Keratinocyte (primary cell): ENCODE measurements at regions not wholly inside any gene's neighbourhood (a gene's known extent, or its start where the extent isn't known, plus 50 kb on each side); places are given as distances from the start of the nearest gene placed in this dataset.

Source experiments
- DNase-seq: peaks from one replicate; pipeline ENCODE4 v3.0.0-alpha.2; 2011; ENCODE audit warnings: low read depth, missing footprints, low spot score
- FAIRE-seq: peaks from 2 replicates; lab custom pipeline; 2011; peaks lifted over from hg19 to GRCh38; lab: Jason Lieb, UNC
- H2AFZ ChIP-seq: 2 replicates; pipeline ENCODE4 v1.6.0; 2012; ENCODE audit warnings: low read length, control low read depth, inconsistent platforms; ENCODE audit not compliant: control insufficient read depth
- H3K27ac ChIP-seq: 2 replicates; pipeline ENCODE4 v1.5.1; 2011; ENCODE audit warnings: low read length; ENCODE audit not compliant: control insufficient read depth, insufficient read depth
- H3K27me3 ChIP-seq: 3 replicates; pipeline ENCODE4 v1.6.0; 2011; ENCODE audit warnings: low read length; ENCODE audit not compliant: control insufficient read depth, insufficient read depth; ENCODE audit errors: extremely low read depth
- H3K36me3 ChIP-seq, 2 experiments: 2 replicates in 1 of 2; 3 replicates in 1 of 2; pipeline ENCODE4 v1.5.1; 2011; ENCODE audit warnings: low read length in 2 of 2, mild to moderate bottlenecking in 1 of 2; ENCODE audit not compliant: control insufficient read depth in 2 of 2, insufficient read depth in 2 of 2; ENCODE audit errors: extremely low read depth in 1 of 2
- H3K4me1 ChIP-seq: 3 replicates; pipeline ENCODE4 v1.5.1; 2011; ENCODE audit warnings: low read length; ENCODE audit not compliant: control insufficient read depth, insufficient read depth; ENCODE audit errors: extremely low read depth
- H3K4me2 ChIP-seq: 3 replicates; pipeline ENCODE4 v1.6.0; 2011; ENCODE audit warnings: low read depth, low read length; ENCODE audit not compliant: control insufficient read depth, insufficient read depth; ENCODE audit errors: extremely low read depth
- H3K4me3 ChIP-seq, 3 experiments: fragments of 200-600 bp in 1 of 3; sonication (generic) in 1 of 3; 2 replicates in 2 of 3; 3 replicates in 1 of 3; pipeline ENCODE4 v1.5.1; 2011 to 2016; ENCODE audit warnings: low read length in 3 of 3, mild to moderate bottlenecking in 3 of 3, control low read depth in 2 of 3, inconsistent platforms in 1 of 3, low read depth in 1 of 3, mixed read lengths in 1 of 3, mixed run types in 1 of 3, moderate library complexity in 1 of 3; ENCODE audit not compliant: control insufficient read depth in 2 of 3, insufficient read depth in 2 of 3; ENCODE audit errors: extremely low read depth in 1 of 3
- H3K79me2 ChIP-seq: 2 replicates; pipeline ENCODE4 v1.6.0; 2012; ENCODE audit warnings: low read length; ENCODE audit not compliant: control insufficient read depth, insufficient read depth
- H3K9ac ChIP-seq: 3 replicates; pipeline ENCODE4 v1.6.0; 2011; ENCODE audit warnings: low read length; ENCODE audit not compliant: control insufficient read depth, insufficient read depth; ENCODE audit errors: extremely low read depth
- H3K9me1 ChIP-seq: 3 replicates; pipeline ENCODE4 v1.6.0; 2011; ENCODE audit warnings: low read length; ENCODE audit not compliant: control insufficient read depth, insufficient read depth; ENCODE audit errors: extremely low read depth
- H3K9me3 ChIP-seq: 2 replicates; pipeline ENCODE4 v1.5.1; 2012; ENCODE audit warnings: low read depth, low read length; ENCODE audit not compliant: control insufficient read depth
- H4K20me1 ChIP-seq: 3 replicates; pipeline ENCODE4 v1.6.0; 2011; ENCODE audit warnings: low read length; ENCODE audit not compliant: control insufficient read depth, insufficient read depth; ENCODE audit errors: extremely low read depth
- EZH2 ChIP-seq: IDR thresholded peaks from one replicate; pipeline ENCODE4 v1.6.1; 2012; ENCODE audit warnings: inconsistent platforms, mild to moderate bottlenecking, low read length, moderate library complexity
- dilution Hi-C: fragments of 300-500 bp; cut with MboI; formaldehyde crosslinking; loops from one replicate; pipeline ENCODE4 v1.7.0; 2020; ENCODE audit warnings: low sequenced_read_pairs; ENCODE audit not compliant: extremely low pct_ligation_motif_present
- TF ChIP-seq, protein P1 (sequence below), 3 experiments: IDR thresholded peaks in 1 of 3; conservative IDR thresholded peaks in 1 of 3; optimal IDR thresholded peaks in 1 of 3; 2 replicates in 2 of 3; 3 replicates in 1 of 3; pipeline versions ENCODE3 to v1.5.1; 2011; ENCODE audit warnings: low read length in 3 of 3, mild to moderate bottlenecking in 3 of 3, moderate library complexity in 2 of 3, control low read depth in 1 of 3, inconsistent platforms in 1 of 3; ENCODE audit not compliant: insufficient read depth in 2 of 3; ENCODE audit errors: extremely low read depth in 1 of 3

DNA sequence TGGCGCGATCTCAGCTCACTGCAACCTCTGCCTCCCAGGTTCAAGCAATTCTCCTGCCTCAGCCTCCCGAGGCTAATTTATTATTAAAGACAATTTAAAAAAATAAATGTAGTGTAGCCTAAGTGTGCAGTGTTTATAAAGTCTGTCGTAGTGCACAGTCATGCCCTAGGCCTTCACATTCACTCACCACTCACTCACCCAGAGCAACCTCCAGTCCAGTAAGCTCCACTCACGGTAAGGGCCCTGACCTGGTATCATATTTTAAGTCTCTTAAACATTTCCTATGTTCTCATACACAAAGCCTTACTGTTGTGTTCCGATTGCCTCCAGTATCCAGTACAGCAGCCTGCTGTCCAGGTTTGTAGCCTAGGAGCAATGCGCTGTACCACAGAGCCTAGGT, 168.2 kb upstream of the FOXQ1 start:
- FAIRE-seq (no peak), DNase-seq (no peak)
- Histone ChIP-seq H4K20me1 (no peaks in the 10 kb centered on the region), H3K27me3 (no peaks in the 10 kb centered on the region), H3K9me3 (peaks cover 2% of the 10 kb centered on the region), H3K79me2 (no peaks in the 10 kb centered on the region), H3K4me1 (peaks cover 2% of the 10 kb centered on the region), H2AFZ (no peak overlapping the region), H3K9ac (no peak overlapping the region), H3K27ac (no peak overlapping the region), H3K4me3 (no peak overlapping the region), H3K36me3 (no peaks in the 10 kb centered on the region), H3K9me1 (no peaks in the 10 kb centered on the region), H3K4me2 (no peak overlapping the region)
- TF ChIP-seq, protein P1, sequence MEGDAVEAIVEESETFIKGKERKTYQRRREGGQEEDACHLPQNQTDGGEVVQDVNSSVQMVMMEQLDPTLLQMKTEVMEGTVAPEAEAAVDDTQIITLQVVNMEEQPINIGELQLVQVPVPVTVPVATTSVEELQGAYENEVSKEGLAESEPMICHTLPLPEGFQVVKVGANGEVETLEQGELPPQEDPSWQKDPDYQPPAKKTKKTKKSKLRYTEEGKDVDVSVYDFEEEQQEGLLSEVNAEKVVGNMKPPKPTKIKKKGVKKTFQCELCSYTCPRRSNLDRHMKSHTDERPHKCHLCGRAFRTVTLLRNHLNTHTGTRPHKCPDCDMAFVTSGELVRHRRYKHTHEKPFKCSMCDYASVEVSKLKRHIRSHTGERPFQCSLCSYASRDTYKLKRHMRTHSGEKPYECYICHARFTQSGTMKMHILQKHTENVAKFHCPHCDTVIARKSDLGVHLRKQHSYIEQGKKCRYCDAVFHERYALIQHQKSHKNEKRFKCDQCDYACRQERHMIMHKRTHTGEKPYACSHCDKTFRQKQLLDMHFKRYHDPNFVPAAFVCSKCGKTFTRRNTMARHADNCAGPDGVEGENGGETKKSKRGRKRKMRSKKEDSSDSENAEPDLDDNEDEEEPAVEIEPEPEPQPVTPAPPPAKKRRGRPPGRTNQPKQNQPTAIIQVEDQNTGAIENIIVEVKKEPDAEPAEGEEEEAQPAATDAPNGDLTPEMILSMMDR (optimal IDR thresholded peaks at IDR 0.05 in 1 of 3, IDR thresholded peaks at IDR 0.05 in 1 of 3, conservative IDR thresholded peaks at IDR 0.05 in 1 of 3; ENCODE audit: extremely low read depth in 1 of 3, insufficient read depth in 2 of 3, low read length in 3 of 3), result no peak
- TF ChIP-seq EZH2, result no peak
- dilution Hi-C loops, result no loop called here

DNA sequence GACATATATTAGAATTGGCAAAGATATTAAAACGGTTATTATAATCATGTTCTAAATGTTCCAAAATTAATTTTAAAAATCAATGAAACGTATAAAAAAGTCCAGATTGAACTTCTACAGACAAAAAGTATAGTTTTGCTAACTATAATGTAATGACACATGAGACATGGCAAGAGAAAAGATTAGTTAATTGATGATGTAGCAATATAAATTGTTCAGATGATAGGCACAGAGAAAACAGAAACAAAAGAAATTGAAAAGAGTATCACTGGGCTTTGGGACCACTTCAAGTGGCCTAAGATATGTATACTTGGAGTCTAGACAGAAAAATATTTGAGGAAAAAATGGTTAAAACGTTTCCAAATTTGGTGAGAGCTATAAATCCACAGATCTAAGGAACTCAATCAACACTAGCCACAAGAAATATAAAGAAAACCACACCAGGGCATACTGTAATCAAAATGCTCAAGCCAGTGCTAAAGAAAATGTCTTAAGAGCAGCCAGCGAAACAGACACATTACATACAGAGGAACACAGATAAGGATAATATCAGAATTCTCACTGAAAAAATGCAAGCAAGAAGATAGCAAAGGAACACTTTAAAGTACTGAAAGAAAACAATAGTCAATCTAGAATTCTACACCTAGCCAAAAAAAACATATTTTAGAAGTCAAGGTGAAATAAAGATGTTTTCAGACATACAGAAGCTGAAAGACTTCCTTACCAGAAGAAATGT, 172.6 kb upstream of the FOXQ1 start:
- dilution Hi-C loops, result no loop called here

More for the DNA sequence above, 172.6 kb upstream of the FOXQ1 start:
- FAIRE-seq (no peak), DNase-seq (no peak)
- Histone ChIP-seq H3K4me3 (no peak overlapping the region), H3K4me2 (no peak overlapping the region), H3K27me3 (no peaks in the 10 kb centered on the region), H3K27ac (no peak overlapping the region), H3K4me1 (peaks cover 17% of the 10 kb centered on the region), H3K9me3 (peaks cover 2% of the 10 kb centered on the region), H3K9ac (no peak overlapping the region), H3K79me2 (no peaks in the 10 kb centered on the region), H3K9me1 (no peaks in the 10 kb centered on the region), H4K20me1 (no peaks in the 10 kb centered on the region), H2AFZ (no peak overlapping the region), H3K36me3 (no peaks in the 10 kb centered on the region)
- TF ChIP-seq, protein P1 (optimal IDR thresholded peaks at IDR 0.05 in 1 of 3, IDR thresholded peaks at IDR 0.05 in 1 of 3, conservative IDR thresholded peaks at IDR 0.05 in 1 of 3; ENCODE audit: extremely low read depth in 1 of 3, insufficient read depth in 2 of 3, low read length in 3 of 3), result no peak
- no peak for TF ChIP-seq EZH2
